ENCODE measurements at regions not wholly inside any gene's neighbourhood (a gene's known extent, or its start where the extent isn't known, plus 50 kb on each side); places are given as distances from the start of the nearest gene placed in this dataset.
"Not testable (repeated sequence)": the region's sequence is repeated elsewhere in the genome, so short reads cannot be mapped to it uniquely, and the experiment has no call there.

GRCh38 chr3:156048483-156048882 lies 71.9 kb upstream of the KCNAB1 start:
- TF ChIP-seq CTCF, POLR2A (IDR thresholded peaks at IDR 0.05): not testable (repeated sequence)

All from heart left ventricle (tissue), 13 donors.